Left kidney (tissue), 1 donor: ENCODE measurements at regions not wholly inside any gene's neighbourhood (a gene's known extent, or its start where the extent isn't known, plus 50 kb on each side); places are given as distances from the start of the nearest gene placed in this dataset.

Experiments used
- DNase-seq: peaks from one replicate; pipeline ENCODE4 v3.0.0-alpha.2; 2013

DNA sequence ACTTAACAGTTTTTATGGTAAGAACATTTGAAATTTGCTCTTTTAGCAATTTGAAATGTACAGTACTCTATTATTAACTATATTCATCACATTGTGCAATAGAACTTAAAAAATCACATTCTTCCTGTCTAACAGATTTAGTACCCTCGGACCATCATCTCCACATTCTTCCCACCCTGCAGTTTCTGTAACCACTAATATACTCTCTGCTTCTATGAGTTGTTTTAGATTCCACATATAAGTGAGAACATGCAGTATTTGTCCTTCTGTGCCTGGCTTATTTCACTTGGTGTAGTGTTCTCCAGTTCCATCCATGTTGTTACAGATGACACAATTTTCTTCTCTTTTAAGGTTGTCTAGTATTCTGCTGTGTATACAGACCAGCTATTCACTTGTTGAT is 88.9 kb upstream of the SEC61G start:
- DNase-seq, result no peak

DNA sequence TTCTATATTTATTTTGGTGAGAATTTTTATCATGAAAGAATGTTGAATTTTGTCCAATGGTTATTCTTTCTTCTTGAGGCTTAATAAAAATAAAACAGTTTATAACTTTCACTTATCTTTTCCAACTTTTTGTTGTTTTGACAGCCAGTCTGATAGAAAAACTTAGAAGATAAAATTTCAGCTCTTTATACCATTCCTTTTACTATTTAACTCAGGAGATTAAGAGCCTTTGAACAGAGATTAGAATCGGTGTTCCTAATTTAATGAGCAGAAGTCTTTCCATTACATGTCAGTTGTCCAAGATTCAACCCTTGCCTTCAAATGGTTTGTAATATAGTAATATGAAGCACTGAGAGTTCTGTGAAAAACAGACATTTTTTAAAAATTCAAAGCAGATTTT is 97.8 kb upstream of the SEC61G start:
- no peak for DNase-seq

- DNase-seq, result no peak
These were observed 98.3 kb upstream of the SEC61G start for GRCh38 chr7:54857294-54857693.

- no peak for DNase-seq
These were observed 99.1 kb upstream of the SEC61G start for GRCh38 chr7:54858008-54858692.

DNA sequence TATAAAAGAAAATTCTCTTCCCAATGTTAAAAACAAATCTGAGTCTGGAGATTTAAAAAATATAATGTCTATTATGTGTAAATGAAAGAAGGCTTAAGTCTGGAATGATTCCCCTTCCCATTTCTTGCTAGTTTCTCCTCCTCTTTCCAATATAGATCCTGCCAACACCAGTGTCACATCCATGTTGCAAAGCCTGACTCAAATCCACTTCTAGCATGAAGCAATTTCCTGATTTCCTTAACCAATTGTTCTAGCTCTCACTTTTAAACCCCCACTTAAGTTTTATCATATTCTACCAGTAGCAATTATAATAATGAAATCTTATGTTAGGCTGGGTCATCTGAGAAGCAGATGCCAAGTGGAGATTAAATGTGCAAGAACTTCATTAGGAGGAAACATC is 100.1 kb upstream of the SEC61G start:
- DNase-seq, result no peak

DNA sequence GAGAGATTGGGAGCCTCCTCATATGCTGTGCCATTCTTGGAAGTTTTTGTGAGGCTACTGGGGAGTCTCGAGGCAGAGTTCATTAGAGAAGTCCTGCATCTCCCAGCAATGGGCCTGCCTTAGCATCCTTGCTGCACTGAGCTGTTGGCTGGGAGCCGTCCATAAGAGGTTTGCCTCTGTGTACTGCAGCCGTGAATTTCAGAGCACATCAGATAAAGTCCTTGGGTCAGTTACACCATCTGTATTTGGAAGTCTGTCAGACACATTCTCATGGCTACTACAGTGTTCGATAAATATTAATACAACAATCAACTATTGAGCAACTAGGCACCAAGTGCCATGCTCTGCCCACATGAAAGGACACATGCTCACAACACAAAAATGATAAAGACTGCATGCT is 100.5 kb upstream of the SEC61G start:
- DNase-seq, result no peak

DNA sequence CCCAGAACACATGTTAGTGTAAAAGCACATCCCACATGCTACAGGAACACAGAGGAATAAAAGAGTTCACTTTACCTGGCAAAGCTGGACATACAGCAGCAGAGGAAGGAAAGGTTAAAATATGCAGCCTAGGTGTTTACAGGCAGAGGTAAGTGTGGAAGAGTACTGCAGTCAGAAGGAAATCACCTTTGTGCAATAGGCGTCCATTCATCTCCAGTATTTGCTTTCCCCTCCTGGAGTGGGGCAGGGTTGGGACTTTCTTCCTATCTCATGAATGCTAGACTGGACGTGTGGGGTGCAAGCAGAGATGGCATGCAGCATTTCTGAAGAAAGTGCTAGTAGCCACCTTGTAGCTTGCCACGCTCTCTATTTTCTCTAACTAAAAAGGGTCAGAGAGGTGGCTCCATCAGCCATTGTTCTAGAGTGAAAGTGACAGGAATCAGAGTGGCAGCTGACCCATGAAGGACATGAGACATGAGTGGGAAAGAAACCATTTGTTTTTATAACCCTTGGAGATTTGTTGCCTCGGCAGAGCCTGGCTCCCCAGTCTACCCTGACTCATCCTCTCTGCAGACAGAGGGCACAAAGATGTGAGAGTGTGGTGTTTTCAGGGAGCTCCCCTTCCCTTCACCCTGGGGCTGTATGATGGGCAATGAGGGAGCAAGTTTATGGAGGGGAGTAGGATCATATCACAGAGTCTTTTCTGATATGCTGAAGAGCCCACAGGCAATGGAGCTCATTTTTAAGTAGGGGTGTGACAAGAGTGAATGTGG is 101.2 kb upstream of the SEC61G start:
- DNase-seq, result no peak

DNA sequence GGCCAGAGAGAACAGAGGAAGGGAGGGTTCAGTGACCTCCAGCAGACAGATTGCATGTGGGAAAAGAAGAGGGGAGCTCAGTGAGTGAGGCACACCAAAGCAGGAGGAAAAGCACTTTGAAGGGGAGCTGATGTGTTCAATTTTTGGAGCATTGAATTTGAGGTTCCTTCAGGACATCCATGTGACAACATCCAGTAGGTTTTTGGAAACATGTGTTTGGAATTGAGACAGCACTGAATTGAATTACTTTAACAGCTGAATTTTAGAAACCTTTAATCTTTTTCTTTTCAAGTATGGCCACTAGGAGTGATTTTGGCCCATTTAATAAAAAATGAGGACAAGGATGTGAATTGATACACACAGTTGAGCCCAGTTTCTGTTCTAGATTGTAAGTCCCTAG is 101.8 kb upstream of the SEC61G start:
- no peak for DNase-seq

DNA sequence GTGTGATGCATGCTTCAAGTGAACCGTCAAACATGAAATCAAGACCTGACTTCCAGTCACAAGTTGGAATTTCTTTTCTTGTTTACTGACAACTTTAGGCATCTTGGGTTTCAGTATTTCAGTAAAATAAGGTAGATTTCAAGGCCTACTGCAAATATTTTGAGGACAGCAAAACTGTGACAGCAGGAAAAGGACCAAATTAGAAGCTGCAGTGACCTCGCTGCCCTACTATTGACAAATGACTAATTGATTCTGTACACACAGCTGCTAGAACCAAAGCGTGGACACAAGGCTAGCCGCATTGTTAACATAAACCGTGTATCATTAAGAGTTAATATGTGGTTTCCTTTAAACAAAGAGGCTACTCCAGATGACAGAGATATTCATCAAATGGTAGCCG is 105.7 kb upstream of the SEC61G start:
- no peak for DNase-seq

GRCh38 chr7:54869523-54869922 is 110.5 kb upstream of the SEC61G start:
- no peak for DNase-seq

DNA sequence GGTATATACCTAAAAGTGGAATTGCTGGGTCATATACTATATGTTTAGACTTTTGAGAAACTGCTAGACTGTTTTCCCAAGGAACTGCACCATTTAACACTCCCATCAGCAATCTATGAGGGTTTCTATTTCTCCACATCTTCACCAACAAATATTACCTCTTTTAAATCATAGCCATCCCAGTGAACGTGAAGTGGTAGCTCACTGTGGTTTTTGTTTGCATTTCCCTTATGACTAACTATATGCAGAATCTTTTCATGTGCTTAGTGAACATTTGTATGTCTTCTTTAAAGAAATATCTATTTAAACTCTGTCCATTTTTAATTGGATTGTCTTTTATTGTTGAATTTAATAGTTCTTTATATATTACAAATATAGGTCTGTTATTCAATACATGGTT is 115.8 kb upstream of the SEC61G start:
- no peak for DNase-seq

GRCh38 chr7:54877683-54878082 is 118.7 kb upstream of the SEC61G start:
- no peak for DNase-seq

- no peak for DNase-seq
These were observed 119.3 kb upstream of the SEC61G start for GRCh38 chr7:54878339-54878738.

- no peak for DNase-seq
These were observed 120.8 kb upstream of the SEC61G start for GRCh38 chr7:54879776-54880175.

- DNase-seq, result no peak
These were observed 121.4 kb upstream of the SEC61G start for GRCh38 chr7:54880326-54880989.

- DNase-seq, result no peak
These were observed 123.0 kb upstream of the SEC61G start for GRCh38 chr7:54881816-54882520.

DNA sequence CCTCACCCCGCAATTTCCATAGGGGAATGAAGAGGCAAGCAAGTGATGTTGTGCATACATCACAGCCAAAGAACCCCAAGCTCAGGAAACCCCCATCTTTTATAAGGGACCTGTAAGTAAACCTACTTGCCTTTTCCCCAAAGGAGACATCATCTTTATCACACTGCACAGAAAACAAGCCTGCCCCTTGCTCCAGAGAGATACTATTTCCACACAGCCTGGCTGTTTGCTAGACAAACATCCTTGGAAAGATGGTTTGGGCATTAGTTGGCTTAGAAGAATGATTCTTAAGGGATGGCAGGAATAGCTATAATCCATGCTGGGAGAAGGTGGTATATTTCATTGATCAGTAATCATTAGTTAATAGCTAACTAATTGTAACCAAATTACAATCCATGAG is 123.7 kb upstream of the SEC61G start:
- DNase-seq, result no peak

DNA sequence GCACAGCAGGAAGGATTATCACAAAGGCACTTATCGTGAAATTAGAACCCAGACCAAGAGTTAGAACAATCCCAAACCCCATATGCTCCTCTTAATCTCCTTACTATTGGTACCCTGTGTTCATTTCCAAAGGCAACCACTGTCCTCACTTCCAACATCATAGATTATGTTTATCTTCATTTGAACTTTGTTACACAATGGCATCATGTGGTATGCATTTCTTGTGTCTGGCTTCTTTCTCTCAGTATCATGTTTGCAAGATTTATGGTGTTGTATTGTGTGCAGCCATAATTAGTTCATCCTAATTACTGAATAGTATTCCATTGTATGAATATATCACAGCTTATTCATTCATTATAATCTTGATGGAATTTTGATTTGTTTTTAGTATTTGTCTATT is 124.6 kb upstream of the SEC61G start:
- DNase-seq, result no peak

DNA sequence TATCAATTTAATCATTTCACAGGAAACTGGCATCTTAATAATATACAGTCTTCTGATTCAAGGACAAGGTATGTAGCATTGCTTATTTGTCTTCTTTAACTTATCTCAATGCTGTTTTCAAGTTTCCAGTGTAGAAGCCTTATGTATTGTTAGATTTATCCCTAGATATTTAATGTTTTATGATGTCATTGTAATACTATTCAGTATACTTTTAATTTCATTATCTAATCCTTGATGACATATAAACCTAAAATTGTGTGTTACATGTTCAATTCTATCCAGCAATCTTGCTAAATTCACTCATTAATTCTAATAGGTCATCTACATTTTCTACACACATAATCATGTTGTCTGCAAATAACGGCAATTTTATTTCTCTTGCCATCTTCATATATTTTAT is 126.3 kb upstream of the SEC61G start:
- DNase-seq, result no peak

DNA sequence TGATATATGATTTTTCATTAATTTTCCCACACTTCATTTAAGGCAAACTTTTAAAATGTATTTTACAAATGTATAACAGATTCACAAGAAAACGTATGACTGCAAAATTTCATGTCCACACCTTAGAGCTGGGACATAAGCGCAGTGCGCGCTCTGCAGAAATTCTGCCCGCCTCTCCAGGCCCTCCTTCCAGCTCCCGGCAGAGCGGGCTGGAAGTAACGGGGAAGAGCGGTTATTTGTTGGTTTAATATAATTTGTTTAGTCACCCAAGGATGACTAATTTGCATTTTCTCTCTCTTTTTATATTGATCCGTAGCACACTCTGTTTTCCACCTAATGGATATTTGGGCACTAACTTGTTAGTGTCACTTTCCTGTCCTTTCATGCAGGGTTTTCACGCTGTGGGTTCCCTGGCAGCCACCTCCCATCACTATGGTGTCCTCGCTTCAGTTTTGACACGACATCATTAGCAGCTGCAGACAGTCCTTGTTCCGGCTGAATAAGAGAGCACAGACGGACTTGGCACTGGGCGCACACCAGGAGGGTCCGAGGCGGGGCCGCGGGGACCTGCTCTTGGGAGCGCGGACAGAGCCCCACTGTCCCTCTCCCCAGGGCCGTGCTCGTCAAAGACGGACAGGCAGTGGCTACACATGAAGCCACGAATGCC is 129.2 kb upstream of the SEC61G start:
- no peak for DNase-seq

DNA sequence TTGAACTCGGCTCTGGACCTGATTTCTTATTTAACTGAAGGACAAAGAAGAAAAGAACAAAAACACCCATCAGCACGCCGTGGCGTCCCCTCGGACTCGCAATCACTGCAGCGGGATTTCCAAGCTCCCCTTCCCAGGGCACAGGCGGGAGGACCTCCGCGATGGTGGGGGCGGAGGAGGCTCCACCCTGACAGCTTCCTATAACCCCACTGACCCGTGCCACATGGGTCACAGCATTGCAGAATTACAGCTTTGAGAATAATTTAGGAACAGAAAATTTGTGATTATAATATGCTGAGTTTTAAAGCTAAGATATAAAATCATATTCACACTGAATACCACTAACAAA is 129.7 kb upstream of the SEC61G start:
- DNase-seq, result no peak

DNA sequence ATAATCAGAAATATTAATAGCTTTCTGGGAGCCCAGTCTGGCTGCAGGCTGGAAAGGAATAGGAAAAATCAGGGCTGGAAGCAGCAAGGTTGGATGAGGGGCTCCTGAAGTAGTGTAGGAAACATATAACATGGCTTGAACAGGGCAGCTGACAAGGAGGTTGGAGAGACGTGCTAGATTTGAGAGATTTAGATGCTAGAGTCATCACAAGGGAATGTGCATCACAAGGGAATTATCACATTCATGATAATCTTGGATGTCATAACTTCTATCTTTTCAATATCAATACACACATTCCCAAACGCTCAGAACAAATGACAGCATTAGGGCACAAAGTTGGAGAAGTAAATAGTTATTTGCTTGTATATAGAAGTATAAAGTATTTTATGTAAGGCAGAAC is 120.9 kb upstream of the EGFR start:
- no peak for DNase-seq
